SKM-1 treated with dmso at 0.1 percent for 144 hours (cell line): ENCODE measurements at regions not wholly inside any gene's neighbourhood (a gene's known extent, or its start where the extent isn't known, plus 50 kb on each side); places are given as distances from the start of the nearest gene placed in this dataset.
"Not testable (repeated sequence)": the region's sequence is repeated elsewhere in the genome, so short reads cannot be mapped to it uniquely, and the experiment has no call there.

ENCODE experiments used
- DNase-seq: peaks from one replicate; lab custom pipeline; 2025; ENCODE audit not compliant: unreplicated experiment; lab: John Stamatoyannopoulos, UW

GRCh38 chr5:32534041-32534440, 51.3 kb upstream of the SUB1 start:
- DNase-seq = no peak

GRCh38 chr5:32531885-32532520, 53.4 kb upstream of the SUB1 start:
- DNase-seq = no peak

DNA sequence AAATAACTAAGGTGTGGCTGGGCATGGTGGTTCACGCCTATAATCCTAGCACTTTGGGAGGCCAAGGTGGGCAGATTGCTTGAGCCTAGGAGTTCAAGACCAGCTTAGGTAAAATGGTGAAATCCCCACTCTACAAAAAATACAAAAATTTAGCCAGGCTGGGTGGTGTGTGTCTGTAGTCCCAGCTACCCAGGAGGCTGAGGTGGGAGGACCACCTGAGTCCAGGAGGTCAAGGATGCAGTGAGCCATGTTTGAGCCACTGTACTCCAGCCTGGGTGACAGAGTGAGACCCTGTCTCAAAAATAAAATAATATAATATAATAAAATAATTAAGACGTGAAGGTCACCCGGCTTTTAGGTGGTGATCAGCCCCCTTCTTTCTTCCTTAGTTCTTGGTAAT, 58.0 kb upstream of the SUB1 start:
- not testable (repeated sequence) for DNase-seq

GRCh38 chr5:32526810-32527209, 58.5 kb upstream of the SUB1 start:
- no peak for DNase-seq

- DNase-seq = no peak
Observed at GRCh38 chr5:32523625-32524024, 61.7 kb upstream of the SUB1 start.

- peak; percentile 92 for DNase-seq
Observed at GRCh38 chr5:32522429-32523143, 62.8 kb upstream of the SUB1 start.

DNA sequence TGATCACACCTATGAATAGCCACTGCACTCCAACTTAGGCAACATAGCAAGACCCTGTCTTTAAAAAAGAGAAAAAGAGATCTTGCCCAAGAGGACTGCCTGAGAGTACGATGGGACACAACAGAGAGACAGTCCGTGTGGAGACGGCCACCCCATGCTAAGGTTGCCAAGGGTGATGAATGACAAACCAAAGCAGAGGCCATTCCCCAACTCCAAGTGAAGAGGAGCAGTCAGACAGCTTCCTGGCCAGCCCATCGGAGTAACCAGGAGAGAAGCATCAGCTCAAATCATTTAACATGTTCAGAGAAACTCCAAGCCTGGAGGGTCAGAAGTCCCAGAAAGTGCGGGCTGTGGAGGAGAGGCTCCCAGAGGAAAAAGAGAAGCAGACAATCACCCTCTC, 63.9 kb upstream of the SUB1 start:
- no peak for DNase-seq

GRCh38 chr5:32520972-32521371, 64.4 kb upstream of the SUB1 start:
- no peak for DNase-seq

GRCh38 chr5:32520356-32520755, 65.0 kb upstream of the SUB1 start:
- DNase-seq = peak; percentile 40

GRCh38 chr5:32519508-32519907, 65.8 kb upstream of the SUB1 start:
- DNase-seq = no peak

GRCh38 chr5:32514806-32515205, 70.3 kb upstream of the ZFR start:
- no peak for DNase-seq

DNA sequence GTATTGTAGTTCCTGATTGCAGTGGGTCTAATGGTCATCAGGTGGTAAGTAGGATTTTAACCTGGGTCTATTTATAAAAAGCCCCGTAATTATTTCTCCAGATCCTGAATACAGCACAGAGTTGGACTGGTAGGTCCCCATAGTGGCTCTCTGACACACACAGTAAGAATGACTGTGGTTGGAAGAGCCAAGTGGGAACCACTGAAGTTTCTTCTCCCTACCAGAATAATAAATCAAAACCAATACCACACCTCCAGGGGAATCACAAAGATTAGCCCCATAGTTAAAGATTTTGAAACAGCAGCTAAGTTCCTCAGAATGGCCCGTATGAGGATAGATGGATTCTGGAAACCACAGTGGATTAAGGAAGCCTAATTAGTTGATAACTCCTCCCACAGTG, 68.4 kb upstream of the ZFR start:
- no peak for DNase-seq

- no peak for DNase-seq
Observed at GRCh38 chr5:32511776-32512374, 67.3 kb upstream of the ZFR start.

GRCh38 chr5:32510860-32511259, 66.3 kb upstream of the ZFR start:
- no peak for DNase-seq

GRCh38 chr5:32508806-32509805, 64.6 kb upstream of the ZFR start:
- DNase-seq = peak; percentile 86

- DNase-seq = no peak
Observed at GRCh38 chr5:32507738-32508434, 63.3 kb upstream of the ZFR start.

GRCh38 chr5:32506799-32507198, 62.3 kb upstream of the ZFR start:
- DNase-seq = no peak

DNA sequence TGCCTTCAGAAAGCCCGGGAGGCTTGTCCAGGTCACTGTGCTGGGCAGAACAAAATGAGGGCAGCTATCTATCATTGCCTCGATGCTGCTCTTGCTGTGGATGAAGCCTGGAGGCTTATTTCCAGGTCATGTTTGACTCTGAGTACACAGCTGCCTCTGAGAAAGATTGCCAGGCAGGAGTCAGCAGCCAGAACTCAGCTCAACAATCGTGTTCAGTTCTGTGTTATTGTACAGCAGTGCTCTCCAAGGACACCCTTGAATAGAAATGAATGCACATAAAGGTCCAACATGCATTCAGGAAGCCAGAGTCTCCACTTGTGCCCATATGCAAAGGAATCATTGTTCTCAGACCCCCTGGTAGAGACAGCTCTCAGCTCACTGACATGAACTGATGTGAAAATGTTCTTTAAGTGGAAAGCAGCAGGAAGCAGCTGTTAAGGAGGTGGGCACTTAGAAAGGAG, 61.7 kb upstream of the ZFR start:
- no peak for DNase-seq

- DNase-seq = no peak
Observed at GRCh38 chr5:32505756-32506155, 61.2 kb upstream of the ZFR start.

DNA sequence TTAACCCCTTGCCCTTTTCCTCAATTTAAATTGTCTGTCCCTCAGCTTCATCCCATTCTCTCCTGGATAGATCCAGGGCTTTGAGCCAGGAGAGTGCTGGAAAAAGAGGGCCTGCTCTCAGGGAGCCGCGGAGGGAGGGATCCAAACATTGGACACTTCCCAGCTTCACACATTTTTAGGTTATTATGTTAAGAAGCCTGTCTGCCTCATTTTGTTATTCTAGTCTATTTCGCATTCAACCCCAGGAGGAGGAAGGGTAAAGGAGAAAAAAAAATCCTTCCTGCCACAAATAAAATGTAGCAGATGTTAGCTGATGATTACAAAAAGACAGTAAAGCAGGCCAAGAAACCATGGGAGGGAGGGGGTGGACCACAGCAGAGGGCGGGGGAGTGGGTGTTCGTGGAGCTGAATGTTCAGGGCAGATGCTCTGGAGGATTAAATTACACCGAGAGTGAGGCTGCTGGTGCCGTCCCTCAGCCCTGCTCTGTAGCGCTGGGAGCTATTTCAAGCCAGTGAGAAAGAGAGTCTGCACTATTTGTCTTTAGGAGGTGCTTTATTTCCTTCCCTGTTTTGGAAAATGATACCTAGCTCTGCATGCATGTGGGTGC, 60.6 kb upstream of the ZFR start:
- no peak for DNase-seq
